MM.1S (cell line): ENCODE measurements at regions not wholly inside any gene's neighbourhood (a gene's known extent, or its start where the extent isn't known, plus 50 kb on each side); places are given as distances from the start of the nearest gene placed in this dataset.

Experiments
- DNase-seq: peaks from one replicate; pipeline ENCODE4 v3.0.0-alpha.2; 2015
- H2AFZ ChIP-seq: fragments of 300-600 bp; sonication (generic); 2 replicates; pipeline ENCODE4 v1.6.0; 2016; ENCODE audit warnings: antibody characterized with exemption, low read length
- H3F3A ChIP-seq: fragments of 300-600 bp; sonication (generic); 2 replicates; pipeline ENCODE4 v1.6.1; 2016; ENCODE audit warnings: mild to moderate bottlenecking, antibody characterized with exemption, low read length, moderate library complexity, mixed read lengths; ENCODE audit not compliant: insufficient read depth
- H3K27ac ChIP-seq: fragments of 300-600 bp; sonication (generic); 2 replicates; pipeline ENCODE4 v1.5.1; 2016; ENCODE audit warnings: mild to moderate bottlenecking, low read length
- H3K27me3 ChIP-seq: fragments of 300-600 bp; sonication (generic); replicated peaks from 2 replicates; pipeline ENCODE4 v1.6.0; 2016; ENCODE audit warnings: low read length; ENCODE audit not compliant: insufficient read depth
- H3K36me3 ChIP-seq: fragments of 300-600 bp; sonication (generic); replicated peaks from 2 replicates; pipeline ENCODE4 v1.6.1; 2016; ENCODE audit warnings: mild to moderate bottlenecking, low read length, mixed read lengths; ENCODE audit not compliant: insufficient read depth
- H3K4me1 ChIP-seq: fragments of 300-600 bp; sonication (generic); 2 replicates; pipeline ENCODE4 v1.6.1; 2016; ENCODE audit warnings: low read length, mixed read lengths
- H3K4me2 ChIP-seq: fragments of 300-600 bp; sonication (generic); 2 replicates; pipeline ENCODE4 v1.6.0; 2016; ENCODE audit warnings: low read depth, low read length
- H3K4me3 ChIP-seq: fragments of 300-600 bp; sonication (generic); 2 replicates; pipeline ENCODE4 v1.5.1; 2016; ENCODE audit warnings: low read length, mixed read lengths
- H3K79me2 ChIP-seq: fragments of 300-600 bp; sonication (generic); 2 replicates; pipeline ENCODE4 v1.6.1; 2016; ENCODE audit warnings: mixed run types, low read length, mixed read lengths
- H3K9ac ChIP-seq: fragments of 300-600 bp; sonication (generic); 2 replicates; pipeline ENCODE4 v1.6.1; 2016; ENCODE audit warnings: low read length, mixed read lengths
- H3K9me2 ChIP-seq: fragments of 300-600 bp; sonication (generic); replicated peaks from 2 replicates; pipeline ENCODE4 v1.6.1; 2016; ENCODE audit warnings: mild to moderate bottlenecking, low read length, mixed read lengths; ENCODE audit not compliant: insufficient read depth
- H3K9me3 ChIP-seq: fragments of 300-600 bp; sonication (generic); replicated peaks from 2 replicates; pipeline ENCODE4 v1.6.1; 2016; ENCODE audit warnings: mild to moderate bottlenecking, low read length, mixed read lengths; ENCODE audit not compliant: insufficient read depth
- H4K20me1 ChIP-seq: fragments of 300-600 bp; sonication (generic); 2 replicates; pipeline ENCODE4 v1.6.1; 2016; ENCODE audit warnings: mild to moderate bottlenecking, low read length, moderate library complexity, mixed read lengths; ENCODE audit not compliant: insufficient read depth
- CTCF ChIP-seq: fragments of 300-600 bp; sonication (generic); IDR thresholded peaks from 2 replicates; pipeline ENCODE4 v1.5.1; 2016; ENCODE audit warnings: antibody characterized with exemption, low read length, mixed read lengths
- EZH2 ChIP-seq: fragments of 300-600 bp; sonication (generic); optimal IDR thresholded peaks from 2 replicates; pipeline ENCODE3; 2017; ENCODE audit warnings: low read depth, mild to moderate bottlenecking, antibody characterized with exemption, low read length, mixed read lengths
- EZH2phosphoT487 ChIP-seq: fragments of 300-600 bp; sonication (generic); IDR thresholded peaks from 2 replicates; pipeline ENCODE4 v1.6.1; 2018; ENCODE audit warnings: antibody characterized with exemption, low read length

GRCh38 chr10:3526727-3527501, 258.1 kb downstream of the KLF6 start:
- Histone ChIP-seq H3K79me2 (no peaks in the 10 kb centered on the region), H3K9ac (no peak overlapping the region), H3K36me3 (no peaks in the 10 kb centered on the region)

GRCh38 chr10:3525832-3526449, 259.1 kb downstream of the KLF6 start:
- Histone ChIP-seq H3K9me3 (no peaks in the 10 kb centered on the region), H3K79me2 (no peaks in the 10 kb centered on the region), H3K4me2 (no peak overlapping the region), H3K4me3 (no peak overlapping the region), H3K27me3 (no peaks in the 10 kb centered on the region), H3K36me3 (no peaks in the 10 kb centered on the region), H3K9ac (no peak overlapping the region), H3F3A (no peaks in the 10 kb centered on the region), H2AFZ (no peak overlapping the region), H4K20me1 (no peaks in the 10 kb centered on the region), H3K9me2 (no peaks in the 10 kb centered on the region), H3K4me1 (no peaks in the 10 kb centered on the region), H3K27ac (no peak overlapping the region)
- DNase-seq, result no peak
- TF ChIP-seq EZH2phosphoT487 (no peak), CTCF (no peak), EZH2 (no peak)

More at GRCh38 chr10:3526727-3527501, 258.1 kb downstream of the KLF6 start:
- Histone ChIP-seq H3K4me1 (no peaks in the 10 kb centered on the region), H3F3A (no peaks in the 10 kb centered on the region), H4K20me1 (no peaks in the 10 kb centered on the region), H3K9me2 (no peaks in the 10 kb centered on the region), H3K4me2 (no peak overlapping the region), H3K27ac (no peak overlapping the region), H2AFZ (no peak overlapping the region), H3K9me3 (no peaks in the 10 kb centered on the region), H3K4me3 (no peak overlapping the region), H3K27me3 (no peaks in the 10 kb centered on the region)
- no peak for DNase-seq
- TF ChIP-seq EZH2phosphoT487, result no peak
- no peak for TF ChIP-seq CTCF
- no peak for TF ChIP-seq EZH2

GRCh38 chr10:3524086-3524960, 260.7 kb downstream of the KLF6 start:
- Histone ChIP-seq H3K79me2 (no peaks in the 10 kb centered on the region), H2AFZ (no peak overlapping the region), H3K9ac (no peak overlapping the region), H3K4me3 (no peak overlapping the region), H3K9me3 (no peaks in the 10 kb centered on the region), H3K4me2 (no peak overlapping the region), H3K36me3 (no peaks in the 10 kb centered on the region), H3K27me3 (no peaks in the 10 kb centered on the region), H3K4me1 (no peaks in the 10 kb centered on the region), H3K9me2 (no peaks in the 10 kb centered on the region), H4K20me1 (no peaks in the 10 kb centered on the region), H3F3A (no peaks in the 10 kb centered on the region), H3K27ac (no peak overlapping the region)
- no peak for TF ChIP-seq CTCF
- TF ChIP-seq EZH2phosphoT487, result no peak
- TF ChIP-seq EZH2, result no peak
- DNase-seq, result no peak
